GM13976 (cell line): ENCODE measurements at regions not wholly inside any gene's neighbourhood (a gene's known extent, or its start where the extent isn't known, plus 50 kb on each side); places are given as distances from the start of the nearest gene placed in this dataset.

Experiments used
- DNase-seq: peaks from one replicate; pipeline ENCODE4 v3.0.0; 2012; ENCODE audit warnings: low spot score
- in situ Hi-C: fragments of 300-500 bp; cut with MboI; formaldehyde crosslinking; loops from one replicate; pipeline ENCODE4 v1.12.0; 2022; ENCODE audit warnings: low sequenced_read_pairs, mixed read lengths, inconsistent platforms; ENCODE audit not compliant: unreplicated experiment
- TF ChIP-seq, protein P1 (sequence below): IDR thresholded peaks from 2 replicates; pipeline ENCODE4 v1.5.1; 2012; ENCODE audit warnings: borderline replicate concordance, mild to moderate bottlenecking; ENCODE audit not compliant: insufficient read depth; ENCODE audit errors: extremely low read depth, missing control alignments, control extremely low read depth

DNA sequence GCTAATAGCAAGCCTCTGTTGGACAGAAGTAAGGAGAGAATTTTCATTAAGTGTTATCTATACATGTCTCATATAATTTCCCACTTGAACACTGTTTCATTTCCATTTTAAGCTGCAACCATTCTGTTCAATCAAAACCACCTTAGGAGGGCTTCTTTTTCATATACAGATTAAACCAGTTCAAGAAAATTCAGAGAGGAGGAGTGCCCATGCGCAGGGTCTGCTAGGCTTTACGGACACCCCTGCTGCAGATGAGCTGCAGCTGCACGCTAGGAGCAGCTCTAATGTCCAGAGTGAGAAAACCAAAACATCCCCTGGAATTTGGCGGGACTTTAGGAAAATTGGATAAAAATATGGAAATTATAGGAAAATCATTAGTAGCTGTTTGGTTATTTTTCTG lies 541.0 kb downstream of the SPRY1 start:
- in situ Hi-C loops, result no loop called here
- TF ChIP-seq, protein P1, sequence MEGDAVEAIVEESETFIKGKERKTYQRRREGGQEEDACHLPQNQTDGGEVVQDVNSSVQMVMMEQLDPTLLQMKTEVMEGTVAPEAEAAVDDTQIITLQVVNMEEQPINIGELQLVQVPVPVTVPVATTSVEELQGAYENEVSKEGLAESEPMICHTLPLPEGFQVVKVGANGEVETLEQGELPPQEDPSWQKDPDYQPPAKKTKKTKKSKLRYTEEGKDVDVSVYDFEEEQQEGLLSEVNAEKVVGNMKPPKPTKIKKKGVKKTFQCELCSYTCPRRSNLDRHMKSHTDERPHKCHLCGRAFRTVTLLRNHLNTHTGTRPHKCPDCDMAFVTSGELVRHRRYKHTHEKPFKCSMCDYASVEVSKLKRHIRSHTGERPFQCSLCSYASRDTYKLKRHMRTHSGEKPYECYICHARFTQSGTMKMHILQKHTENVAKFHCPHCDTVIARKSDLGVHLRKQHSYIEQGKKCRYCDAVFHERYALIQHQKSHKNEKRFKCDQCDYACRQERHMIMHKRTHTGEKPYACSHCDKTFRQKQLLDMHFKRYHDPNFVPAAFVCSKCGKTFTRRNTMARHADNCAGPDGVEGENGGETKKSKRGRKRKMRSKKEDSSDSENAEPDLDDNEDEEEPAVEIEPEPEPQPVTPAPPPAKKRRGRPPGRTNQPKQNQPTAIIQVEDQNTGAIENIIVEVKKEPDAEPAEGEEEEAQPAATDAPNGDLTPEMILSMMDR, result no peak

DNA sequence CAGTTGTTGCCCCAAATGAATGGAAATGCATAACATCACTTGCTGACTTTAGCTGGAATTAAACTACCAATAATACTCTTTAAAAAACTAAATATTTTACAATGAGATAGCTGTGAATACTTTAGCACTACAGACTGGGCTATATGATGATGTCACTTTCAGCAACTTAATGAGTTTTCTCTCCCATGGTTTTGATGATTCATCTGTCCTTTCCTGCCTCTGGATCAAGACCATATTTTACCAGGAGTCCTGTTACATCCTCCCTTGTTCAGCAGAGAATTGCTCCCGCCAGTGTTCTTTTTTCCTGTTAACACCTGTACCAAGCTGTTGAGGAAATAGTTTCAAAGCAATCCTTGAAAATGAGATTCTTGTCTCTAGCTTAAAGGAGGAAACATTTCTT lies 543.0 kb downstream of the SPRY1 start:
- in situ Hi-C loops, result no loop called here
- no peak for DNase-seq
- TF ChIP-seq, protein P1, result no peak

More for the DNA sequence above, 541.0 kb downstream of the SPRY1 start:
- DNase-seq, result no peak

GRCh38 chr4:123940604-123941003 lies 544.0 kb downstream of the SPRY1 start:
- TF ChIP-seq, protein P1, result no peak

GRCh38 chr4:123941306-123941705 lies 544.7 kb downstream of the SPRY1 start:
- in situ Hi-C loops, result no loop called here
- no peak for DNase-seq
- TF ChIP-seq, protein P1, result no peak

More at GRCh38 chr4:123940604-123941003, 544.0 kb downstream of the SPRY1 start:
- in situ Hi-C loops, result no loop called here
- DNase-seq, result no peak

GRCh38 chr4:123943976-123944375 lies 547.4 kb downstream of the SPRY1 start:
- in situ Hi-C loops, result no loop called here
- TF ChIP-seq, protein P1, result no peak
- DNase-seq, result no peak

DNA sequence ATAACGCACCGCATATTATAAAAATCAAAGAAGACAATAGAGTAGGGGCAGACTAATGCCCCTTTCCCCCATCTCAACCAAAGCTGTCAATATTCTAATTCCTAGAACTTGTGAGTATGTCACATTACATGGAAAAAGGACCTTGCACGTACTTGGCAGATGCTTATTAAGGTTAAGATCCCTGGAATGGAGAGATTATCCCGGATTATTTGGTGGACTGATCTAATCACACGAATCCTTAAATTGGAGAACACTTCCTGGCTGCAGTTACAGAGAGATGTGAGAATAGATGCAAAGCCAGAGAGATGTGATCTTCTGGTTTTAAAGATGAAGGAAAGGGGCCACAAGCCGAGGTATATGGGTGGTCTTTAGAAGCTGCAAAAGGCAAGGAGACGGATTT lies 548.7 kb downstream of the SPRY1 start:
- in situ Hi-C loops, result no loop called here
- TF ChIP-seq, protein P1, result no peak
- DNase-seq, result no peak

DNA sequence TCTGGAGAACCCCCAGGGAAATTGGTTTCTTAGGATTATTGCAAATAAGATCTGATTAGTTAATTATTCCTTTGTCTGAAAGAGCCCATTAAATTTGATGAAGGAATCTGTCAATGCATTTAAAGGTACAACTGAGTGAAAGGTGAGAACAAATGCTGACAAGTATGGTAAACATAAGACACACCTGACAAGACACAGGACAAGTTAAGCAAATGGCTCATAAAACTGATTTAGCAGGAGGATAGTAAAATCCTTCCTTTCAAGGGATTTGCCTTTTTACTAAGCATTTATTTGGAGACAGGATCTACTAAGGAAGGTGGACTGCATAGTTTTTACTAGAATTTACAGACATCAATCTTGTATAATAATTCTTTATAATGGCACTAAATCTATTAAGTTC lies 553.9 kb downstream of the SPRY1 start:
- no peak for DNase-seq
- TF ChIP-seq, protein P1, result no peak
- in situ Hi-C loops, result no loop called here
